Effector memory CD8-positive, alpha-beta T cell (primary cell): ENCODE measurements at regions not wholly inside any gene's neighbourhood (a gene's known extent, or its start where the extent isn't known, plus 50 kb on each side); places are given as distances from the start of the nearest gene placed in this dataset.

Source experiments
- ATAC-seq: fragments of 150-1000 bp; cut with Tn5 transposase; replicated peaks from 2 replicates; pipeline ENCODE4 v1.10.0; 2021; ENCODE audit warnings: mild to moderate bottlenecking, moderate library complexity
- DNase-seq, 3 experiments: peaks; one replicate each; pipeline ENCODE4 v3.0.0; 2021
- H3K27ac Mint-ChIP-seq, 2 donors: one replicate each; pipeline ENCODE4 v1.8.0; 2022; ENCODE audit warnings: mild to moderate bottlenecking in 2 of 2, mixed read lengths in 2 of 2, moderate library complexity in 2 of 2
- H3K27me3 Mint-ChIP-seq, 2 donors: one replicate each; pipeline ENCODE4 v1.8.0; 2022; ENCODE audit warnings: mixed read lengths in 2 of 2
- H3K36me3 Mint-ChIP-seq: one replicate; pipeline ENCODE4 v1.8.0; 2022; ENCODE audit warnings: mild to moderate bottlenecking, moderate library complexity, mixed read lengths; ENCODE audit not compliant: insufficient read depth
- H3K4me1 Mint-ChIP-seq, 2 donors: one replicate each; pipeline ENCODE4 v1.8.0; 2022; ENCODE audit warnings: low read depth in 2 of 2, mixed read lengths in 2 of 2
- H3K4me3 Mint-ChIP-seq, 2 donors: one replicate each; pipeline ENCODE4 v1.8.0; 2022; ENCODE audit warnings: mild to moderate bottlenecking in 2 of 2, mixed read lengths in 2 of 2, moderate library complexity in 2 of 2
- H3K9me3 Mint-ChIP-seq, 2 donors: one replicate each; pipeline ENCODE4 v1.8.0; 2022; ENCODE audit warnings: mixed read lengths in 2 of 2

DNA sequence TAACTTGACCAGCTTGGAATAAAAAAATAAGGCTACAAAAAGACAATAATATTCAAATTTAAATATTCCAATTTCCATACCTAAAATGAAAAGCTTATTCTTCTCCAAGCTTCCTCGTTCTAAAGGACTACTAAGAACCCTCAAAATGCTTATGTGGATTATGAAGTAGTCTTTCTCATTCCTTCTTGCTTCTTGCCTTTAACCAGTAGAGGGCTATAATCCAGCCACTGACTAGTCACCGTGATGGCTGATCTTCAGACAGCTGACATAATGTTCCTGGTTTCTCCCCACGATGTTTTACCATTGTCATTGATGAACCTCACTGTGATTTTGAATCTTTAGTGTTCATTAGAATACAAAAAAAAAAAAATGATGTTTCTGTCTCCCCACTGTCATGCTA lies 515.3 kb downstream of the TLE1 start:
- Mint-ChIP-seq H3K27me3 (no peaks in the 10 kb centered on the region), H3K36me3 (no peaks in the 10 kb centered on the region), H3K4me1 (no peaks in the 10 kb centered on the region), H3K27ac (no peak overlapping the region), H3K4me3 (no peak overlapping the region), H3K9me3 (peaks cover 0 to 2% of the 10 kb centered on the region in 2 donors)
- DNase-seq (no peak), ATAC-seq (no peak)

DNA sequence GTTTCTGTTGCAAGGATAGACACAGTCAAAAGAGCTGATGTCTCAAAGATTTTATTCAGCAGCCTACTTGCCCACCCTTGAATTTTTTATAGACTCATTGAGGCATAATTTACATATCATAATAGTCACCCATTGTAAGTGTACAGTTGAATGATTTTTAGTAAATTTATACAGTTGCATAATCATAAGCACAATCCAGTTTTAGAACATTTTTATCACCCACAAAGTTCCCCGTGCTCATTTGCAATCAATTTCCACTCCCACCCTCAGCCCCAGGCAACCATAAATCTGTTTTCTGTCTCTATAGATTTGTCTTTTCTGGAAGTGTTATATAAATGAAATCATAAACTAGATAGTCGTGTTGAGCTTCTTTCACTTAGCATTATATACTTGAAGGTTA lies 517.7 kb downstream of the TLE1 start:
- Mint-ChIP-seq H3K4me1 (no peaks in the 10 kb centered on the region), H3K4me3 (no peak overlapping the region), H3K9me3 (peaks cover 3 to 4% of the 10 kb centered on the region in 2 donors), H3K27ac (no peak overlapping the region), H3K27me3 (no peaks in the 10 kb centered on the region), H3K36me3 (no peaks in the 10 kb centered on the region)
- no peak for ATAC-seq
- DNase-seq, result no peak

DNA sequence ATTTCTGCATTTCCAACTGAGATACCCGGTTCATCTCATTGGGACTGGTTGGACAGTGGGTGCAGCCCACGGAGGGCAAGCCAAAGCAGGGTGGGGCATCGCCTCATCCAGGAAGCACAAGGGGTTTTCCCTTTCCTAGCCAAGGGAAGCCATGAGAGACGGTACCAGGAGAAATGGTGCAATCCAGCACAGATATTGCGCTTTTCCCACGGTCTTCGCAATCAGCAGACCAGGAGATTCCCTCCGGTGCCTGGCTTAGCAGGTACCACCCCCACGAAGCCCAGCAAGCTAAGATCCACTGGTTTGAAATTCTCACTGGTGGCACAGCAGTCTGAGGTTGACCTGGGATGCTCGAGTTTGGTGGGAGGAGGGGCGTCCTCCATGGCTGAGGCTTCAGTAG lies 527.0 kb downstream of the TLE1 start:
- Mint-ChIP-seq H3K9me3 (peaks cover 9 to 26% of the 10 kb centered on the region in 2 donors), H3K36me3 (no peaks in the 10 kb centered on the region), H3K27me3 (no peaks in the 10 kb centered on the region), H3K4me3 (no peak overlapping the region), H3K27ac (no peak overlapping the region), H3K4me1 (no peaks in the 10 kb centered on the region)
- ATAC-seq (no peak), DNase-seq (no peak)

DNA sequence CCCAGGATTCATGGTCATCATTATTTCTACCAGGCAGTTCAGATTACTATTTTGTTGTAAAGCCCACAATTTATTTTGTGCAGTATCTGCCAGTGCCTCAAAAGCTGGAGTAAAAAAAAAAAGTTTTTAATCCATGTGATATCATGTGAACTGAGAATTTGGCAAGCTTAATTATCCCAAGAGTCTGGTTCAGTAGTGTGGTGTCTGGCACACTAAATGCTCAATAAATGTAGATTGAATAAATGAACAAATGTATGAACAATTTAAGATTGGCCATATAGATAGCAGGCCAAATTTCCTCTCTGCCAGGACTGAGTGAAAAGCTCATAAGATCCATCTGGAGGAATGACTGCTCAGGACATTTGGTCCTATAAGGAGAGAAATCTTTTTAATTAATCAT lies 533.0 kb downstream of the TLE1 start:
- Mint-ChIP-seq H3K36me3 (no peaks in the 10 kb centered on the region), H3K4me3 (no peak overlapping the region), H3K27me3 (no peaks in the 10 kb centered on the region)

DNA sequence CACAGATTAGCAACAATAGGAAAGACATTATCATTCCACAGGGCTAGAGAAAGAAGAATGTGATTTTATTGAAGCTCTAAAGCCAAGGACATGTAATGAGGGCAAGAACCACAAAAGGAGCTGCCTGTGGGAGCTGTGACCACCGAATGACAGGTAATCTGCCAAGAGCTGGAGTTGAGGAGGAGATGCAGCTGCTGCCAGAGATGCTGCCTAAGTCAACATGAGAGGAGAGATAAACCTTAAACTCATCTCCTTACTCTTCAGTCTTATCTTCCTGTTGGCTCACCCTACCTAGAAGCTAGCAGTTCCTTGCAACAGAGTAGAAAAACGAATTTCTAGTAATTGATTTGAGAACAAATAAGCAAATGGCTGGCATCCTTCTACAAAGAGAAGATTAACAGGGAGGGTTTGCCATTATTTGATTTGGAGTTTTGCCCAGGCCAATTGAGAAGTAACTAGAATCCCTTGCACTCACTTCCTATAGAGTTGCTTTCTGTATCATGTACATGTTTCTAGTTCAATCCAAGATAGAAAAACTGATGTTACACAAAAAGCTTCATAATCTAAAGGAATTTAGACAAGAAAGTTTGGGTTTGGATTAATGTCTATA lies 539.2 kb downstream of the TLE1 start:
- no peaks in the 10 kb centered on the region for H3K4me1 Mint-ChIP-seq
- no peaks in the 10 kb centered on the region for H3K27me3 Mint-ChIP-seq
- H3K27ac Mint-ChIP-seq, result no peak overlapping the region
- peaks cover 0 to under 1% of the 10 kb centered on the region in 2 donors for H3K9me3 Mint-ChIP-seq
- no peak overlapping the region for H3K4me3 Mint-ChIP-seq
- DNase-seq (no peak), ATAC-seq (no peak)
- no peaks in the 10 kb centered on the region for H3K36me3 Mint-ChIP-seq

More for the DNA sequence above, 533.0 kb downstream of the TLE1 start:
- DNase-seq (no peak), ATAC-seq (no peak)
- Mint-ChIP-seq H3K27ac (no peak overlapping the region), H3K9me3 (peaks cover 10 to 17% of the 10 kb centered on the region in 2 donors), H3K4me1 (no peaks in the 10 kb centered on the region)

DNA sequence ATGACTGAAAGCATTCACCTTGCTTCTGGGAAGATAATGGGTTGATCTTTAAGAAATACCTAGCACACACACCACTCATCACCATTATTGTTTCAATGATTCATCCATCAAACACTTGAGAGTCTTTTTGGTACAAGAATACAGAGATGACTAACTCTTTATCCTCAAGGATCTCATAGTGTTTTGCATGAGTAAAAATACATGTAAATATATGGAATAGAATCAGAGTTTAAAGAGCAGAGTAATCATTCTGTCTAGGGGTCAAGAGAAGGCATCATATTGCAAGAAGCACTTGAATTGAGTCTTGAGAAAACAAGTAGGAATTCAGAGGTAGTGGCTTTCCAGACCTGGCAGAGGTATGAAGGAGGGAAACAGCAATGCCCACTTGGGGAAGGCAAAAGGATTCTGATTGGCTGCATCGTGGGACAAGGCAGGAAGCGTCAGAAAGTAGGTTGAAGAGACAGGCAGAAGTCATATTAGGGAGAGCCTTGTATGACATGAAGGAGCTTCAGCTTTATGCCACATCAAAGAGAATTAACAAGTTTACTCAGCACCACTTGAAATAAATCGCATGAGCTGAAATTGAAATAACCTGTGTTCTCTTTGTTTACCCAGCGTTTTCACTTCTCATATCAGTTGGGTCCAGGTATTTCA lies 542.5 kb downstream of the TLE1 start:
- H3K9me3 Mint-ChIP-seq, result no peaks in the 10 kb centered on the region
- no peak overlapping the region for H3K4me3 Mint-ChIP-seq
- H3K4me1 Mint-ChIP-seq, result no peaks in the 10 kb centered on the region
- H3K36me3 Mint-ChIP-seq, result no peaks in the 10 kb centered on the region
- H3K27me3 Mint-ChIP-seq, result no peaks in the 10 kb centered on the region
- DNase-seq (no peak), ATAC-seq (no peak)
- H3K27ac Mint-ChIP-seq, result no peak overlapping the region

DNA sequence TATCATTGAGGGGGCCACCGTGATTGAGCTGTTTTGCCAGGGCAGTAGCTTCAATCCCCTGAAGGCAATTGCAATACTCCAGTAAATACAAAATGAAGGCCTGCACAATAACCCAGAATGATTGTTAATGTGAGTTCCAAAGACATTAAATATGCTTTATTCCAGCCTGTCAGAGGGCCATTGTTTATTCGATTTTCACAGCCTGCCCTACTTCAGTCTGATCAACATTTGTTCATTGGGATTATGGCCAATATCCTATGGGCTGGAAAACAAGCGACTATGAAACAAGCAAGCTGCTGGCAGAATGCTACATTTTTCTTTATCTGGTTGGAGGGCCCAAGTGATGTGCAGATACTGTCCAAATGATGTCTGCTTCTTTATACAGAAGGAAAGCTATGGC lies 543.1 kb downstream of the TLE1 start:
- Mint-ChIP-seq H3K4me1 (no peaks in the 10 kb centered on the region), H3K36me3 (no peaks in the 10 kb centered on the region), H3K27me3 (no peaks in the 10 kb centered on the region), H3K4me3 (no peak overlapping the region), H3K9me3 (no peaks in the 10 kb centered on the region), H3K27ac (no peak overlapping the region)
- ATAC-seq (no peak), DNase-seq (no peak)

DNA sequence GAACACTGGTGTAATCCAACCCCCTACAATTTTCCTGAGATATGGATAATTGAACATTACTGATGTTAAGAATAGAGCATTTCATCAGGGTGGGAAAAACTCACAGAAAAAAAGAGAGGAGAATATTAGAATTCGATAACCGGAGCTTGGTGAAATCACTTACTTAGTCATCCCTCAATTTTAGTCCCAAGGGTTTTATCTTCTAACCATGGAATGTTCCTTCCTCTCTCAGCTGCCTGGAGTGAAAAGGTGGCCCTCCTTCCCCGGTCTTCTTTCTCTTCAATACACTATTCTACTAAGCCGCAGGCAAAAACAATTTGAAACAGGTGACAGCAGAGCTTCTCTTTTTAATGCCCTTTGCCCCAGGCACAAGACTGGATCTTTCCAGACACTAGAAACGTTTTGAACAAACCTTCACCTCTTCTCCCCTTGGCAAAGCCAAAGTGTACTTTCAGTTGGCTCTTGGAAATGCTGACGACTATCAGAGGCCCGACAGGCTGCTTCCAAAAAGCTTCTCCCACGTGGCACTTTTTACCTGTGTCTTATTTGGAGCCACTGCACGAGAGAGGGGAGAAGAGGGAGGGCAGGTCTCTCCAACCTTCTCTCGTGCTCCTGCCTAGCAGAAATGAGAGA lies 543.9 kb downstream of the TLE1 start:
- H3K9me3 Mint-ChIP-seq, result peaks cover 2% of the 10 kb centered on the region in 2 donors
- no peak overlapping the region for H3K27ac Mint-ChIP-seq
- DNase-seq (no peak), ATAC-seq (no peak)
- no peaks in the 10 kb centered on the region for H3K36me3 Mint-ChIP-seq
- H3K4me1 Mint-ChIP-seq, result no peaks in the 10 kb centered on the region
- H3K27me3 Mint-ChIP-seq, result no peaks in the 10 kb centered on the region
- no peak overlapping the region for H3K4me3 Mint-ChIP-seq

DNA sequence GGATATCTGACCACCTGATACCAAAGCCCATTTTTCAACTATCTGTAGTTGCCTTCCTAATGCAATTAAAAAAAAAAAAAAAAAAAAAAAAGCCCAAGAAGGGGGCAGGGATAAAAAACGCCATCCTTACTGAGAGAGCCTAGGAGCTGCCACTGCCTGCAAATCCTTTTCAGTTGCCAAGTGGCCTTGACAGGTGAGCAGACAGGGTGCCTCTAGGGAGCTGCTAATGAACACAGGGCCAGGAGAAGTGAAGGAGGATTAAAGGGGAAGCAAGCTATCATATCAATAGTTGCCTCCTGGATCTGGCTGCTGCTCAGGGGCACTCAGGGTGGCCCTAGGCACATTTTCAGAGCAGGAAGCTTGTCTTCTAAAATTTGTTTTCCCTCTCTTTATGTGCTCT lies 547.4 kb downstream of the TLE1 start:
- Mint-ChIP-seq H3K9me3 (peaks cover 7 to 8% of the 10 kb centered on the region in 2 donors), H3K4me1 (no peaks in the 10 kb centered on the region), H3K36me3 (no peaks in the 10 kb centered on the region), H3K27ac (no peak overlapping the region), H3K4me3 (no peak overlapping the region), H3K27me3 (no peaks in the 10 kb centered on the region)
- no peak for ATAC-seq
- DNase-seq, result no peak

DNA sequence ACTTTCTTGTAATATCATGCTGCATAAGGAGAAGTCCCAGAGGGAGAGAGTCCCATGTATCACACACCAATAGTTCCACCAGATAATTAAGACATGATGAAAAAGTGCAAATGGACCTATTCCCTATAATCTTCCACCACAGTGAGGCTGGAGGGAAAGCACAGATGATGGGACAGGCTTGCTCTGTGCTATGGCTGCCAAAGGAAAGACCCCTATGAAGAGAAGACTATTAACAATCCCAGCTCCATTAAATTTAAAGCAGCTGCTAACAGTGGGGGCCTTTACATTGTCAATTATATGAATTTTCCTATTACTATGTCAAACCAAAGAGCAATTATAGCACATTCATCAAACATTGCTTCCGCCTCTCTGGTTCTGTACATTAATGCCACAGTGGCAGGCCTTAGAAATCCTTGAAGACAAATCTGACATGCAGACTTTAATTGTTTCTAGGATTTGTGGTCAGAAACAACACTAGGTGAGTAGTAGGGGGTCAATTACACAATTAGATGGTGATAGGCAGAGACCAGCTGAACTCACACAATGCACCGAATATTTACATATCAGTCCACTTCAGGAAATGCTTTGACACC lies 551.3 kb downstream of the TLE1 start:
- ATAC-seq, result no peak
- no peaks in the 10 kb centered on the region for H3K4me1 Mint-ChIP-seq
- H3K9me3 Mint-ChIP-seq, result peaks cover 7 to 8% of the 10 kb centered on the region in 2 donors

DNA sequence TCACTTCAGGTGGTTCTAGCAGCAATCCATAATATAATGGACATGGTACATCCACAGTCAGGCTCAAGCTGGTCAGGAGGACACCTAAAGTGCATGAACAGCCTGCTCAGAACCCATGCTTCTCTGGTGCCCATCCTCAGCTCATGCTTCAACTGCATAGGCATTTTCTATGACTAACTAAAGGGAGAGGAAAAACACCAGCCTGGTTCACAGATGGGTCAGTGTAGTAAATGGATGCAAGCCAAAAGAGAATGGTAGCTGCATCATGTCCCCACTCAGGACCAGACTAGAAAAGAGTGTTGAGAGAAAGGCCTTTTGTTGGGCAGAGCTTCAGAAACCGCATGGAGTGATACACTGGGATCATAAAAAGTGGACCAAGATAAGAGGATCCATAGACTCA lies 556.6 kb downstream of the TLE1 start:
- Mint-ChIP-seq H3K9me3 (peaks cover 5 to 7% of the 10 kb centered on the region in 2 donors), H3K4me3 (no peak overlapping the region), H3K36me3 (no peaks in the 10 kb centered on the region), H3K4me1 (no peaks in the 10 kb centered on the region), H3K27ac (no peak overlapping the region), H3K27me3 (no peaks in the 10 kb centered on the region)
- DNase-seq (no peak), ATAC-seq (no peak)

More for the DNA sequence above, 551.3 kb downstream of the TLE1 start:
- Mint-ChIP-seq H3K4me3 (no peak overlapping the region), H3K36me3 (no peaks in the 10 kb centered on the region), H3K27ac (no peak overlapping the region), H3K27me3 (no peaks in the 10 kb centered on the region)
- DNase-seq, result no peak

DNA sequence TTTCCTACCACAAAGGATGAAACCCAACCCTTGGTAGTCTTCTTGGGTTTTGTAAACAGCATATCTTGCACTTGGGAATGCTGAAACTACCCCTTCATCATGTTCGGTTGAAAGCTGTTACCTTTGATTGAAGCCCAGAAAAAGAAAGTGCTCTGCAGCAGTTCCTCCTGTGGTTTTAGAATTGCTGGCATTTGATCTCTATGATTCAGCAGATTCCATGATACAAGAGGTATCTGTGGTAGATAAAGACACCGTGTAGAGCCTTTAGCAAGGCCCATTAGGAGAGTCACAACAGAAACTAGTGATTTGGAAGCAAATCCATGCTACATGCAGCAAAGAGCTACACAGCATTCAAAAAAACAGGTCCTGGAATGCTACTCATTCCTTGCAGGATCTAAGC lies 557.0 kb downstream of the TLE1 start:
- Mint-ChIP-seq H3K4me1 (no peaks in the 10 kb centered on the region), H3K36me3 (no peaks in the 10 kb centered on the region), H3K4me3 (no peak overlapping the region), H3K9me3 (peaks cover 3 to 7% of the 10 kb centered on the region in 2 donors), H3K27me3 (no peaks in the 10 kb centered on the region), H3K27ac (no peak overlapping the region)
- no peak for ATAC-seq
- DNase-seq, result no peak

DNA sequence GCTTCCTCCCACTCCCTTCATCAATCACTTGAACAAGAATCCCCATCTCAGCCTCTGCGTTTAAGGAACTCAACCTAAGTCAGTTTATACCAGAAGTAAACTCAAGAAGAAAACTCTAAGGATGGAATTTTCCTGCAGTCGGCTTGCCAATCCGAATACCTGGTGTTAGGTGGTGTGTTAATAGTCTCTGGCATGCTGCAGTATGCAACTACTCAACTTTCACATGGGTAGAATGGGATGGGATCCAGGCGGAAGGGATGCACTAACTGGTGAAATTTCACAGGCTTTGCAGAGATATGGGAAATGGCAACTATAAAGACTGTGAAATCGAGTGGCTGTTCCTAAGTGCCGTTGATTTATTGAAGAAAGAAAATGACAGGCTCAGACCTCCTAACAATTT lies 560.6 kb downstream of the TLE1 start:
- Mint-ChIP-seq H3K27ac (no peak overlapping the region), H3K4me3 (no peak overlapping the region), H3K27me3 (no peaks in the 10 kb centered on the region), H3K36me3 (no peaks in the 10 kb centered on the region), H3K4me1 (no peaks in the 10 kb centered on the region), H3K9me3 (peaks cover 7 to 9% of the 10 kb centered on the region in 2 donors)
- DNase-seq, result no peak
- ATAC-seq, result no peak
